Esophagus muscularis mucosa (tissue), 3 donors: ENCODE measurements at regions not wholly inside any gene's neighbourhood (a gene's known extent, or its start where the extent isn't known, plus 50 kb on each side); places are given as distances from the start of the nearest gene placed in this dataset.

Source experiments
- POLR2A ChIP-seq: fragments of 450-650 bp; IDR thresholded peaks from one replicate; pipeline ENCODE4 v1.6.1; 2017; ENCODE audit warnings: antibody characterized with exemption, moderate library complexity, mild to moderate bottlenecking, low read depth
- TF ChIP-seq, protein P1 (sequence below), 3 experiments: fragments of 200-600 bp in 2 of 3; fragments of 450-650 bp in 1 of 3; sonication (generic) in 2 of 3; IDR thresholded peaks; one replicate each; pipeline ENCODE4 v1.5.1; 2017 to 2019; ENCODE audit warnings: antibody characterized with exemption in 3 of 3, mild to moderate bottlenecking in 2 of 3, moderate library complexity in 1 of 3

DNA sequence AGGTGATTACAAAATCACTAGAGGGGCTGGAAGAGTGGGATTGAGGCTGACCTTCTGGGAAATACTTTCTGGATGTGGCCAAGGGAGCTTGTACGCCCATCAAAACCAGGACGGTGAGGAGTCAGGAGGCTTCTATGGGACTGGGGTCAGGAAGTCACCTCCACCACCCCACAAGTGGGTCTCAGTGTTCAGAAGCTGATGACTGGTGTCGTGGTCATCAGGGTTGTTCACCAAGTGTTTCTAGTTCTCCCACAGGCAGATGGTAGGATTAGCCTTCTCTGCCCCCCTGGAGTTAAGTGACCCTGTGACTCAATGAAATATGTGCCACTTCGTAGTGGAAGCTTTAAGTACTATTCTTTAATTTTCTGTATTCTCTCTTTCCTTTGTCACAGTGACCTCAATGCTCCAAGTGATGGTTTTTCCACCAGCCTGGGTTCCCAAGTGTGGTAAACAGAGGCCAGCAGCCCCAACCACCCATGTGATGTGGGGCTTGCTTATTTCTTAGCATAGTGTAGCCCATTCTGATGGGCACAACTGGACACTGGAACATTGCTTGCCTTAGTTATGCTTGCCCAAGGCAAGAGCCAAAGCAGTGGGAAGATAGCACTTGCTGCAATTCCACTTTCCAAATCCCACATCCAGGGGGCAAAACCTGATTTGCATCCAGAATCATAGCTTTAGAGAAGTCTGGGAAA, 258.8 kb downstream of the CYP26B1 start:
- TF ChIP-seq, protein P1, sequence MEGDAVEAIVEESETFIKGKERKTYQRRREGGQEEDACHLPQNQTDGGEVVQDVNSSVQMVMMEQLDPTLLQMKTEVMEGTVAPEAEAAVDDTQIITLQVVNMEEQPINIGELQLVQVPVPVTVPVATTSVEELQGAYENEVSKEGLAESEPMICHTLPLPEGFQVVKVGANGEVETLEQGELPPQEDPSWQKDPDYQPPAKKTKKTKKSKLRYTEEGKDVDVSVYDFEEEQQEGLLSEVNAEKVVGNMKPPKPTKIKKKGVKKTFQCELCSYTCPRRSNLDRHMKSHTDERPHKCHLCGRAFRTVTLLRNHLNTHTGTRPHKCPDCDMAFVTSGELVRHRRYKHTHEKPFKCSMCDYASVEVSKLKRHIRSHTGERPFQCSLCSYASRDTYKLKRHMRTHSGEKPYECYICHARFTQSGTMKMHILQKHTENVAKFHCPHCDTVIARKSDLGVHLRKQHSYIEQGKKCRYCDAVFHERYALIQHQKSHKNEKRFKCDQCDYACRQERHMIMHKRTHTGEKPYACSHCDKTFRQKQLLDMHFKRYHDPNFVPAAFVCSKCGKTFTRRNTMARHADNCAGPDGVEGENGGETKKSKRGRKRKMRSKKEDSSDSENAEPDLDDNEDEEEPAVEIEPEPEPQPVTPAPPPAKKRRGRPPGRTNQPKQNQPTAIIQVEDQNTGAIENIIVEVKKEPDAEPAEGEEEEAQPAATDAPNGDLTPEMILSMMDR (IDR thresholded peaks at IDR 0.05): no peak
- TF ChIP-seq POLR2A: no peak
